Stimulated activated CD8-positive, alpha-beta memory T cell treated with anti-CD3 and anti-CD28 coated beads, Interleukin-2, amount 100 ng/mL, for 48 hours (primary cell): ENCODE measurements at regions not wholly inside any gene's neighbourhood (a gene's known extent, or its start where the extent isn't known, plus 50 kb on each side); places are given as distances from the start of the nearest gene placed in this dataset.

Source experiments
- DNase-seq, 2 donors: peaks; one replicate each; pipeline ENCODE4 v3.0.0-alpha.2; 2020; ENCODE audit warnings: low read depth in 2 of 2

DNA sequence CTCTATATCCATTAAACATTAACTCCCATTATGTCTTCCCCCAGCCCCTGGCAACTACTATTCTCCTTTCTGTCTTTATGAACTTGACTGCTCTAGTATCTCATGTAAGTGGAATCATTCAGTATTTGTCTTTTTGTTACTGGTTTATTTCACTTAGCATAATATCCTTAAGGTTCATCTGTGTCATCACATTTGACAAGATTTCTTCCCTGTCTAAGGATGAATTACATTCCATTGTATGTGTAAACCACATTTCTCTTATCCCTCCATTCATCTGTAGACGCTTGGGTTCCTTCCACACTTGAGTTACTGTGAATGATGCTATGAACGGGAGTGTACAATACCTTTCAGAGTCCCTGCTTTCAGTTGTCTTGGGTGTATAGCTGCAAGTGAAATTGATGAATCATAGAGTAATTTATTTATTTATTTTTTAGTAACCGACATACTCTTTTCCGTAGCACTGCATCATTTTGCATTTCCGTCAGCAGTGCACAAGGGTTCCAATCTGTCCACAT lies 399.7 kb upstream of the RBFOX1 start:
- no peak for DNase-seq

DNA sequence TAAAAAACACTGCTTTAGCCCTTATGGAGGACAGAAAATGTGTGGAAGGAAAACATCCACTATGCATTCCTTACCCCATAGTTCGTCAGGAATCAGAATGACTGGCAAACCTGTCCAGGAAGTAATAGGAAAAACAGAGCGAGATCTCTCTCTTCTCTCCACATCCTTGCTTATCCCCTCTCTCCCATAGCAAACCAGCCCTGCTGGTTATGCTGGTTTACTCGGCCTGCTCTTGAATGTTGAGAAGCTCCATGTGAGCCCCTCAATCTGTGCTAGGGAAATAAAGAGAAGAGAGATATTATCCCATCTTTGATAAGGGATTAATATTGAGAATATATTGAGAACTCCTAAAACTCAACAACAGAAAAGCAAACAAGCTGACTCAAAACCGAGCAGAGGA lies 402.8 kb upstream of the RBFOX1 start:
- no peak for DNase-seq

DNA sequence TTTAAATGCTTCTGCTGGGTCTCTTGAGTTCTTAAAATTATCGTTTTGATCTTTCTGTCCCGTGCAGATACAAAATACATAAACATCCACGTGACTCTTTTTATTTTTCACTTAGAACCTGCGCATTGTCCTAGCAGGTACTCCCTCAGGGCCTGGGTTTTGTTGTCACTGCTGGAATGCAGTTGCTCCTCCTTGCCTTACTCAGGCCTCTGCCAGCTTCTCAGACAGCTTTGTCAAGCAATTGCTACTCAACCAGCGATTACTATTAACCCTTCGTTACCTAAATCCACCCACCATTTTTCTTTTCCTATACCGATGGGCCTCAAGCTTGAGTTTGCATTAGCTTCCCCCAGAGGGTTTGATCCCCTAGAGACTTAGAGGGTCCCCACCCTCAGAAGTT lies 405.9 kb upstream of the RBFOX1 start:
- DNase-seq, result no peak

DNA sequence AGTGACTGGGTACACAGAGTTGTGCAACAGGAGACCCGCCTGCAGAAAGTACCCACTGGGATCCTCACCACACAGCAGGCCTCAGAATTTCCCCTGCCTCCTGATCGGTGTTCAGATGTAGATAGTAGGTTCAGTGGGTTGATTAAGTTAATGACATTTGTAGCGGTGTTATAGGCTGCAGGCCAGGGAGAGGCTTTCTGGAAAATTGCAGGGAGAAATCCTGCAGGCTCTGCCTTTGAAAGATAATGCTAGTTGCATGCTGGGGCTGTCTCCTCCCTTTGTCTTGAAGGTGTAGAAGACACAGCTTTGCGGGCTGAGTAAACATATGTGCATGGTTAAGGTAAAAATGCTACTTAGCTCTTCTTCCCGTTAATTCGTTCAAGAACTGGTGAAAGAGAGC lies 406.3 kb upstream of the RBFOX1 start:
- DNase-seq, result no peak

DNA sequence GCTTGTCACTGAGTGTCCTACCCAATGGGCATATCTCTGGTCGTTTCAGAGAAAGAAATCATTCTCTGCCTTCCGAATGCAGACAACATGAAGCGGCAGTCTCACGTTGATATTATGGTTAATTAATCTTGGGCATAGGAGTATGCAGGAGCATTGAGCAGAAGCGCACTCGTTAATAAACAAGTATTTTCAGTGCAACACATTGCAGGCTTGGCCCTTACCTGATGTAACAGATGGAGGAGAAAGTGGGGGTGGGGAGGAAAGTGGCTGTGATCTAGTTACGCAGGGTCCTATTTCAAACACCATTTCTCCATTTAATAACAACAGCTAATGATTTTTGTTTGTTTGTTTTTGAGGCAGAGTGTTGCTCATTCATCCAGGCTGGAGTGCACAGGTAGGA lies 414.0 kb upstream of the RBFOX1 start:
- no peak for DNase-seq

DNA sequence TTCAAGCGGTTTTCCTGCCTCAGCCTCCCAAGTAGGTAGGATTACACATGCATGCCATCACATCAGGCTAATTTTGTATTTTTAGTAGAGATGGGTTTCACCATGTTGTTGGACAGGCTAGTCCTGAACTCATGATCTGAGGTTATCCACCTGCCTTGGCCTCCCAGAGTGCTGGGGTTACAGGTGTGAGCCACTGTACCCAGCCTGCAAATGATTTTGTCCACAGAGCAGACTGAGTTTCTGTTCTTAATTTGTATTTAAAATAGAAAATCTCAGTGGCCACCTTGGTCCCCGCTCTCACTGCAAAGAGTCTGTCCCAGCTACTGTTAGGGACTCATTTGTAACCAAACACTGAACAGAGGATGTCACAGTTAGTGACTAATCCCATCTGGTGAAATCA lies 415.7 kb upstream of the RBFOX1 start:
- no peak for DNase-seq

DNA sequence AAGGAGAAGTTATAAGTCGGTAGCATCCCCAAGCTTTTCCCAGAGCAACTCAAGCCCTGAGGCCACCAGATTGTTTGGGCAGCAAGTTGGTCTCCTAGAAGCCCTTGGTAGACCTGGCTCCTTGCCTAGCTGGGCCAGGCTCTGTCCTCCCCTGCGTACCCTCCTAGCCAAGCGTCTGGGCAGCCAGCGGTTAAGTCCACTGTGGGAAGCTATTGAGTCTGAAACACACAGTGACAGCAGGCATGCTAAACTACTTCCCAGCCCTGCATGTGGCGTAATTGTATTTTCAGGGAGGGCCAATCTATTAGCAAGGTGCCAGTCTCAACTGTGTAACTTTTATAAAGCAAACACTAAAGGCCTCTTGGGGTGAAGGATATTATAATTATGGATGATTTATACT lies 419.1 kb upstream of the RBFOX1 start:
- DNase-seq, result no peak

DNA sequence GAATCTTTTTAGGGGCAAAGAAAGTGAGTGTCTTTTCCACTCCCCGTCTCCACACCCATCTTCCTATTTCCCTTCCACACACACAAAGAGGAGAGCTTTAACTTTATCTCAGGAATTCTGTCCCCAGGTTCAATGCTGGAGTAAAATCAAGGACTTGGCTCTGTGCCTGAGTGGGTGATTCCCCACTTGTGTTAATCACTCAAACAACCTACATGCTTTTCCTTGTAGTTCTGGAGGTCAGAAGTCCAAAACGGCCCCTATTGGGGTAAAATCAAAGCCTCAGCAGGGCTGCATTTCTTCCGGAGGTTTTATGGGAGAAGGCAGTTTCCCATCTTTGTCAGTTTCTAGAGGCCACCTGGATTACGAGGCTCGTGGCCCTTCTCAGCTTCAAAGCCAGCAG lies 422.3 kb upstream of the RBFOX1 start:
- DNase-seq, result no peak

DNA sequence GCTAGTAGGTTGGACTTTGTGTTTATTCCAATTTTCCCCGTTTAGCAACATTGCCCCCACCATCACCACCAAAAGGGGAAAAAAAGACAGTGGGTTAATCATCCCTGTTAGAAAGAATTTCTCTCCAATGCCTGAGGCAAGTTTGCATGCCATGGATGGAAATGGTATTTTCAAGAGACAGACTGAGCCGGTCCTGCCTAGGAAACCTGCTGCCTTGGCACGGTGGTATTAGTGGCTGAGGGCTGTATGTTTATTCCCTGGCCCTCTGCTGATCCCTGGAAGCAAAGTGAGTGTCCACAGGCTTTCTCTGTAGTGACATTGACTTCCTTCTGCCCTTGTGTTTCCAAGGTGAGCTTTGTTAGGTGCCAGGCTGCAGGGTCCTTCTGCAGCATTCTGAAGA lies 427.0 kb upstream of the RBFOX1 start:
- no peak for DNase-seq

DNA sequence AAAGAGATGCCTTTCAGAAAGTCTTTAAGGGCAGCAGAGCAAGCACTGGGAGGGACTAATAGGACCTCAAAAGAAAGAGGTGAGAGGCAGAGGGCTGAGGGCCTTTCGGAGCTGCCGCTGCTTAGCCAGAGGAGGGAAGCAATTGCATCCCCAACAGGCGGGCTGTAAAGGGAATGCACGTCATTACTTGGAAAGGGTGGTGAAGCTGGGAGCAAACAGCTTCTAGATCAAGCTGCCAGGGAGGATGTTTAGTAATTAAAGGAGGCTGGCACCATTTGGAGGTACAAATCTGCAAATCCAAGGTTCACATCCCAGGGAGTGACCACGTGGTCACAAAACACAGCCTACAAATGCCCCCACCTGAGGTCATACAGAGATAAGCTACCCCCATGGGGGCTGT lies 429.0 kb upstream of the RBFOX1 start:
- DNase-seq, result no peak

DNA sequence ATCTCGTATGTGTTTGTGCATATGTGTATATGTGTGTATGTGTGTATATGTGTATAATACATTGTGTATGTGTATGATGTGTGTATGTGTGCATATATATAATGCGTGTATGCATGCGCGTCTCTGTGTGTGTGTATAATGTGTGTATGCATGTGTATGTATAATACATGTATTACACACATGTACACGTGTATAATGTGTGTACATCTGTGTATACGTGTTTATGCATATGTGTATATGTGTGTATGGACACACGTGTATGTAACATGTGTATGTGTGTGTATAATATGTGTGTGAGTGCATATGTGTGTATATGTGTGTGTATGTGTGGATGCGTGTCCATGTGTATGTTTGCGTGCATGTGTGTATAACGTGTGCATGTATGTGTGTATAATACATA lies 433.7 kb upstream of the RBFOX1 start:
- DNase-seq, result no peak

DNA sequence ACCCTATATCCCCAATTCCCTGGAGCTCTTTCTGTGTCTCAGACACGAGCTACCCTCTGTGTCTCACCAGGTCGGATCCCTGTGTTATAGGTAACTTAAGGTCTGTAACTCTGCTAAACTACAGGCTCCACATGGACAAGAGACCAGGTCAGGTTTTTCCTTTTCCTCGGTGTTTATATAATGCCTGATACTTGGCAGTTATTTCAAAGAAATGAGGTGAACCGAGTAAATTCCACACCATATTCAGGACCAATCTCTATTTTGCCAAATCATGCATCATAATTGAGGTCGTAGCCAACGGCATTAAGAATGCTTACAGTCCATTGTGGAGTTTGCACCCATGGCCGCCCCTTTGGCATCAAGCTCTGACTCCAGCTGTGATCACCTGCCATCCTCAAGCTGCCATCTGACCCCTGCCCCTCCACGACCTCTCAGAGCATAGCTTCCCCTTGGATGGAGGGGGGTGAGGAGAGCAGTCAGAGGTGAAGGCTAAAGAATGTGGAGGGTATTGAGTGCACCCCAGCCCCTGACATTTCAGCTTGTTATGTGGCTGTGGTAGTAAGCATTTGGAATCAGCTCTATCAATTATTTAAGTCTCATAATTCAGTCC lies 434.7 kb upstream of the RBFOX1 start:
- DNase-seq, result no peak

DNA sequence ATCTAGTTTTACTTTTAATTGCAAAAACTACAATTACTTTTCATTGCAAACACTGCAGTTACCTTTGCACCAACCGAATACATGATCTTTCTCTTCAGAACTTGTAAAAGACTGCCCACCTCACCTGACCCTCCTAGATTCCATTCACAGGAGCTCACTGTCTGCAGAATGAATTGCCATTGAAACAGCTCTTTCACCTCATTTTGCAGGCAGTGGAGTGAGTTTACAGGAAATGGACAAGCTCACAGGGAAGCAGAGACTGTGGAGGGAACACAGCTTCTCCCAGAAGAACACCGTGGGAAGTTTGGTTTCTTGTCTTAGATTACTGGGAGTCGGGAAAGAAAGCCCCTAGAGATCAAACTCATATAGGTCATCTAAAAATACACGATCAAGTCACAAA lies 439.7 kb upstream of the RBFOX1 start:
- no peak for DNase-seq

DNA sequence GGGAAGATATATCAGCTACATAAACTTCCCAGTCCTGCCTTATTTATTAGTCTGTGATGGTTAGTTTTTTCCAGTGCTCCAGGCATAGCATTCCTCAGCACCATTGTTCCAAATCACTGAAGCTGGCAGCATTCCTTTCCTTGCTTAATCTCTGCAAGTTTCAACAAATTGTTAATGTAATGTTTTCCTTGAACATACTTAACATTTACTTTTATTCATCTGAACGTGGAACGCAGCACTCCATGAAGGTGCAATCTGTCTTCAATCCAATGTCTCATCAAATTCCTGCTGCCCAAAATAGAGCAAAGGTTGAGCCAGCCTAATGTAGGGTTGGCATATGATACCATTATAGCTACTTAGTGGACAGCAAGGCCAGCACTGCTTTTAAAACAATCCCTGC lies 441.1 kb upstream of the RBFOX1 start:
- no peak for DNase-seq

DNA sequence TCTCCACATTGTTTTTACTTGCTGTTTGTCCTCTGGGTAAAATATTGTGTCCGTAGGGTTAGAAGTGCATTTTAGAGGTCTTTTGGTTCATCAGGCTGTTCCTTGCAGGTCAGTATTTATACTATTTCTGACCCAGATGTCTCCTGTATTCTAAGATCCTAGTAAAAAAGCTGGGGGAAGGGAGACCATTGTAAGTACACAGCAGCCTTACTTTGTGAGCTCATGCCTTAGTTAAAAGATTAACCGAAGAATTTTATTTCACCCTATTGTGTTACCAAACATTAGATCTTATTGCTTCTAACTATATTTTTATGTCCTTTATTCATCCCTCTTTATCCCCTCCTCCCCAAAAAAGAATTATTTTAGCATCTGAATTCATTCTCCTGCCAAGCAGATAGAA lies 444.1 kb upstream of the RBFOX1 start:
- no peak for DNase-seq

DNA sequence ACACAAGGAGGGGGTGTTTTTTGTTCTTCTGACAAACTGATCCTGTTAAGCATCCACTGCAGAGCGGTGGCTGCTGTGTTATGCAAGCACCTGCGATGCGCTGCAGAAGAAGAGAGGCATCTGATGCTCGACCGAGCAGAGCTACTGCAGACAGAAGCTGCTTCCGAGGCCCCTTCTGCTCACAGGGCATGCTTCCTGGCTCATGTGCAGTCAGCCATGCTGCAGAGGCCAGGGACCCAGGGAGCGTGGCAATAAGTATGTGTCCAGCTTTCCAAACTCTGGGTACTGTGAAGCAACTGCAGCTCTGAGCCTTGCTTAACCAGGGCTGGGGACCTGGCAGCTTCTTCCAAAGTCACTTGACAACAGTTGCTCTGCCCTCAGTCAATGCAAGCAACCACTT lies 448.6 kb upstream of the RBFOX1 start:
- no peak for DNase-seq

DNA sequence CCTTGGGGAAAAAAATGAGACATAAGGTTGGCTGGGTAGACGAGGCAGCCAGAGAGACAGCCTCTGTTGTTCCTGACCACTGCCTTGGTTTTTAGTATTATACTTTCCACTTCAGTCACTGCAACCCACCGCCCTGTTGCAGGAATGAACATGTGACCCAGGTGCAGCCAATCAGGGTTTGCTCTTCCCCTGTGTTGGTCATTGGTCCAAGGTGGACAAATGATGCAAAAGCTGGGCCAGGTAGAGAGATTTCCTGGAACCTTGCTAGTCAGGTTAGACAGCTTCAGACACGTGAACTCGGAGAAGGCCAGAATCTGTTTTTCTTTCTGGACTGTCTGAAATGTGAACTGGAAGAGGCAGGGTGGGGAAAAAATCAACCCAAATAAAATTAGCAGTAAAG lies 452.4 kb upstream of the RBFOX1 start:
- no peak for DNase-seq

DNA sequence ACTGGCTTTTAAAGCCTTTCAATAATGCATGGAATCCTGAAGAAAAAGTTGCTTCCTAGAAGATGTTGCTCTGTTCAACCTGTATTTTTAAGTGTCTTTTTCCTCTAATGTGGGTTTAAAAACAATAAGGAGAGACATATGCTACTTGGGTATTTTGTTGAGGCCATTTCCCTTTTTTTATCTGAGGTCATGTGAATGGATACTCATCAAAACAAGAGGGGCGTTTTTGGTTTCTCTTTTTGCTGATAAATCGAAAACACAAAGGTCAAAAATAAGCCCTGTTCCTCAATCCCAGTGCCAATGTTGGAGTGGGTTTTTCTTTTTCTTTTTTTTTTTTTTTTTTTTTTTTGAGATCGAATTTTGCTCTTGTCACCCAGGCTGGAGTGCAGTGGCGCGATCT lies 468.0 kb upstream of the RBFOX1 start:
- DNase-seq, result no peak

DNA sequence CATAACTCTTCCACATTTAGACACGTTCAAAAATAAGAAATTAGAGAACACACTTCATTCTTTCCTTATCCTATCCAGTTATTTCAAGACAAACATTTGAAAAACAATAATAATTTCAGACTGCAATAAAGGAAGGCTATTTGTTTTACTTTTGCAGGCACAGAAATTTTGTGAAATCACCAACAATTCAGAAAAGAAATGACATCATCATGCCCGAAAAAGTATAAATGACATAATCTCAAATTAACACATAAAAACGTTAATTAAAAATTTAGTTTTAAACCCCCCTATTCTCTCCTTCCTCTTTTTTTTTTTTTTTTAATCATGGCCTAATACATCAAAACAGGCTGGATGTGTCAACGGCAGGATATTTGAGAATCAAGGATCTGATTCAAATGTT lies 468.4 kb upstream of the RBFOX1 start:
- DNase-seq, result no peak

DNA sequence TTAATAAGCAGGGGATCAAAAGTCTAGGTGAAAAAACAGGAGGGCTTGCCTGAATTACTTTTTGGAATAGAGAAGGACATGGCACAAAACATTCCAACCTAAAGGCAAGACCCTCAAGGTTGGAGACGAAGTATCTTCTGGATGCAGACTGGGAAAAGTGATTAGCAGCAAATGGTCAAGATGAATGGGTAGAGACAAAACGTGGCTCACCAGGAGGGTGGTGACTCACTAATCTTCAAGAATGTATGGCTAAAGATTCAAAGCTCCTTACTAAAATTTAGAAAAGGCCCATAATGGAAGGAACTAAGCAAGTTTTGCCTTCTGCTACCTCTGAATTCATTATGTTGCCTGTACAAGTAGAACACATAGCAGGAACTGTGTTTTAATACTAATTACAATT lies 469.5 kb upstream of the RBFOX1 start:
- DNase-seq, result no peak

DNA sequence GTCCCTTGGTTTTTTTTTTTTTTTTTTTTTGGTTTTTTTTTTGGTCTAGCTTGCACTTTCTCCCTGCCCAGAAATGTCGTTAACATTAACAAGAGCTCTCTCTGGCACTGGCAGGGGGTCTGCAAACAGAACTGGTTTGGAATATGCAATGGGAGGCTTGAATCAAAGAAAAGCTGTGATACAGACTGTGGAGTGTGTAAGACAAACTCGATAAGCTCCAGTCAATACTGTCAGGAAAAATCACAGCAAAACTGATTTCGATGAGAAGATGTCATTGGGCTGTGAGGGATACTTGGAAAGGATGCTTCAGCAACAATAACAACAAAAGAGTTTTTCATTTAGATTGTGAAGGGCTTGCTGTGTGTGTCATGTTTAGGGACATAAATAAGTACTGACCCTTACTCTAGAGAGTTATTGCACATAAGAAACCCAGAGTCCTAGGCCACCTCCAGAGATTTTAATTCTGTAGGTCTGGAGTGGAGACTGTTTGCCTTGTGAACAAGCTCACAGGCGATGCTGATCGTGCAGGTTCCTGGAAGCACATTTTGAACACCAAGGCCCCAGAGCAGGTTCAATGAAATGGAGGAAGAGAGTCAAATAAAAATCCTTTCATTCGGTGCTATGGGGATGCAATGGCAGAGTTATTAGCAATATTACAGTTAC lies 470.7 kb upstream of the RBFOX1 start:
- no peak for DNase-seq

DNA sequence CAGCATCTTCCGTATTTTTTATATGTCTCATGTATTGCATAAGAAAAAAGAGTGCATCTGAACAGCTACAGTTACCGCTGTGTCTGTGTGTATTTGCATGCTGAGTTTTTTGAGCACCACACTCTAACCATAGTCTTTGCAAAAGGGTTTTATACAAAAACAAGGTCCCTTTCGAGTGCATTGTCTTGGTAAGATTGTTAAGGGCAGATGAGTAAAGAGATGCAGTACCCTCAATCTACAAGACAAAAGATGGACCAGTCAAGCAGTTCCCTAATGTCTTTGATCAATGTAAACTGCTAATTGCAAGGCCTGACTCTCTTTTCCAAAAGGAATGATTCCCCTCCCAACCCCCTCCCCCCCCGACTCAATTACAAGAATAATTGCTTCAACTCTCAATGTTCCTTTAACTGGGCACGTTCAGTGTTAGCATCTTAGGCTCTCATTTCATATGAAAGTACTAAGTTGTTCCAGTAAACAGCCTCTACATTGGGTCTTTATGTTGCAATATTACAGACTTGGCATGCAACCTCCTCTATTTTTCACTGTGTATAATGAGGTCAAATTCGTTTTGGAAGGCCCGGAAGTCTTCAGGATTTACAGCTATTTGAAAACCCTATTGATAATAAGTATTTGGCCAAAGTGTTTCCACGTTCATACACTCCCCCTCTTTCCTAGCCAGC lies 471.4 kb upstream of the RBFOX1 start:
- no peak for DNase-seq

DNA sequence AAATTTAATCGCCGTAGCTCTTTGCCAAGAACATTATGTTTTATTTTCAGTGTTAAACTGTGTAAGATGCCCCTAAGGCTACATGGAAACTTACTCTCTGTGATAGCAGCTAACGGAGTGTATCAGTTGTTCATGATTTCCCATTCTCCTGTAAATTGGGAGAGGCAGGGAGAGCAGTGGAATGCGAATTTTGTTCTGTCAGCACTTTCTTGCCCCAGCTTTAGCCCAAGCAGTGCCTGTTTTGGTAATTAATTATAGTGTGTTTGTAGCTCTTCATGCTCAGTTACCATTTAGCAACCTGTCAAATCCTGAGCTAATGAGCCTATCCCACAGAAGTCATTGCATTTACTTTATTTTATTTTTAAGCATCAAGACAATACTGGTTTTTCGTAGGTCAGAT lies 475.1 kb upstream of the RBFOX1 start:
- DNase-seq, result no peak
